ENCODE measurements at regions not wholly inside any gene's neighbourhood (a gene's known extent, or its start where the extent isn't known, plus 50 kb on each side); places are given as distances from the start of the nearest gene placed in this dataset.
"Not testable (repeated sequence)": the region's sequence is repeated elsewhere in the genome, so short reads cannot be mapped to it uniquely, and the experiment has no call there.

- no peak for DNase-seq (ENCODE audit: low read depth, low spot score)
- TF ChIP-seq CTCF (IDR thresholded peaks at IDR 0.05; ENCODE audit: low read depth, low read length) = no peak
- H3K4me3 ChIP-seq (ENCODE audit: low read depth, low read length) = no peak overlapping the region
- in situ Hi-C loops (cut with HindIII; ENCODE audit: low sequenced_read_pairs) = no loop called here
These were observed 299.1 kb upstream of the MCTP2 start for GRCh38 chr15:93932164-93932776.

- DNase-seq (ENCODE audit: low read depth, low spot score) = peak; percentile 94
- in situ Hi-C loops (cut with HindIII; ENCODE audit: low sequenced_read_pairs) = no loop called here
- TF ChIP-seq CTCF (IDR thresholded peaks at IDR 0.05; ENCODE audit: low read depth, low read length) = no peak
- H3K4me3 ChIP-seq (ENCODE audit: low read depth, low read length) = no peak overlapping the region
These were observed 301.8 kb upstream of the MCTP2 start for GRCh38 chr15:93929375-93930094.

GRCh38 chr15:93920204-93920603 lies 311.2 kb upstream of the MCTP2 start:
- no peak for TF ChIP-seq CTCF (IDR thresholded peaks at IDR 0.05; ENCODE audit: low read depth, low read length)
- DNase-seq (ENCODE audit: low read depth, low spot score) = no peak
- no peak overlapping the region for H3K4me3 ChIP-seq (ENCODE audit: low read depth, low read length)
- in situ Hi-C loops (cut with HindIII; ENCODE audit: low sequenced_read_pairs) = no loop called here

GRCh38 chr15:93918801-93919200 lies 312.6 kb upstream of the MCTP2 start:
- DNase-seq (ENCODE audit: low read depth, low spot score); H3K4me3 ChIP-seq (ENCODE audit: low read depth, low read length); in situ Hi-C loops (cut with HindIII; ENCODE audit: low sequenced_read_pairs): not testable (repeated sequence)

- no peak for DNase-seq (ENCODE audit: low read depth, low spot score)
- H3K4me3 ChIP-seq (ENCODE audit: low read depth, low read length) = no peak overlapping the region
- TF ChIP-seq CTCF (IDR thresholded peaks at IDR 0.05; ENCODE audit: low read depth, low read length) = no peak
- in situ Hi-C loops (cut with HindIII; ENCODE audit: low sequenced_read_pairs) = no loop called here
These were observed 314.2 kb upstream of the MCTP2 start for GRCh38 chr15:93917181-93917580.

- DNase-seq (ENCODE audit: low read depth, low spot score) = no peak
- no peak overlapping the region for H3K4me3 ChIP-seq (ENCODE audit: low read depth, low read length)
- no peak for TF ChIP-seq CTCF (IDR thresholded peaks at IDR 0.05; ENCODE audit: low read depth, low read length)
- in situ Hi-C loops (cut with HindIII; ENCODE audit: low sequenced_read_pairs) = no loop called here
These were observed 317.5 kb upstream of the MCTP2 start for GRCh38 chr15:93913871-93914270.

- TF ChIP-seq CTCF (IDR thresholded peaks at IDR 0.05; ENCODE audit: low read depth, low read length) = no peak
- no peak overlapping the region for H3K4me3 ChIP-seq (ENCODE audit: low read depth, low read length)
- no peak for DNase-seq (ENCODE audit: low read depth, low spot score)
- in situ Hi-C loops (cut with HindIII; ENCODE audit: low sequenced_read_pairs) = no loop called here
These were observed 318.1 kb upstream of the MCTP2 start for GRCh38 chr15:93913310-93913709.
